WTC11 (cell line): ENCODE measurements at regions not wholly inside any gene's neighbourhood (a gene's known extent, or its start where the extent isn't known, plus 50 kb on each side); places are given as distances from the start of the nearest gene placed in this dataset.

Source experiments
- ATAC-seq: fragments of 200-7000 bp; cut with Tn5 transposase; 2 replicates; pipeline ENCODE4 v1.10.0; 2021; ENCODE audit warnings: mild to moderate bottlenecking, moderate library complexity
- CTCF ChIA-PET: fragments of 300-600 bp; sonication (Branson Sonifier 250); formaldehyde crosslinking; loops from one replicate; lab custom pipeline; 2021; ENCODE audit warnings: antibody characterized with exemption; lab: Charles Lee
- POLR2A ChIA-PET: fragments of 350-600 bp; sonication (Branson Sonifier 250); formaldehyde crosslinking; loops from one replicate; lab custom pipeline; 2021; ENCODE audit warnings: antibody characterized with exemption; lab: Charles Lee
- DNase-seq: peaks from one replicate; pipeline ENCODE4 v3.0.0; 2021; ENCODE audit warnings: low spot score
- H3K27ac Mint-ChIP-seq: 2 replicates; pipeline ENCODE4 v1.8.0; 2021; ENCODE audit warnings: mixed read lengths
- H3K27me3 Mint-ChIP-seq: 2 replicates; pipeline ENCODE4 v1.8.0; 2021; ENCODE audit warnings: low read depth, mild to moderate bottlenecking, moderate library complexity, mixed read lengths
- H3K36me3 Mint-ChIP-seq: 2 replicates; pipeline ENCODE4 v1.8.0; 2021; ENCODE audit warnings: mixed read lengths
- H3K4me1 Mint-ChIP-seq: 2 replicates; pipeline ENCODE4 v1.8.0; 2022; ENCODE audit warnings: mixed read lengths
- H3K4me3 Mint-ChIP-seq: 2 replicates; pipeline ENCODE4 v1.8.0; 2021; ENCODE audit warnings: mild to moderate bottlenecking, moderate library complexity, mixed read lengths
- H3K9me3 Mint-ChIP-seq: 2 replicates; pipeline ENCODE4 v1.8.0; 2021; ENCODE audit warnings: mixed read lengths
- ATF2 ChIP-seq: sonication (generic); formaldehyde crosslinking; IDR thresholded peaks from 2 replicates; pipeline ENCODE4 v1.8.1; 2022; ENCODE audit warnings: low read depth, missing genetic modification reagents, borderline replicate concordance
- E2F4 ChIP-seq: sonication (generic); formaldehyde crosslinking; IDR thresholded peaks from 2 replicates; pipeline ENCODE4 v1.8.1; 2022; ENCODE audit warnings: low read depth, mild to moderate bottlenecking, moderate library complexity, missing genetic modification reagents, borderline replicate concordance
- E2F5 ChIP-seq: sonication (generic); formaldehyde crosslinking; IDR thresholded peaks from 2 replicates; pipeline ENCODE4 v1.8.1; 2022; ENCODE audit warnings: mild to moderate bottlenecking, moderate library complexity, missing genetic modification reagents
- FOXJ3 ChIP-seq: sonication (generic); formaldehyde crosslinking; IDR thresholded peaks from 2 replicates; pipeline ENCODE4 v1.9.0; 2021; ENCODE audit warnings: missing genetic modification reagents, mild to moderate bottlenecking, borderline replicate concordance
- JAZF1 ChIP-seq: fragments of 250-450 bp; sonication (Bioruptor Pico); IDR thresholded peaks from 2 replicates; pipeline ENCODE4 v1.9.0; 2021; ENCODE audit warnings: moderate library complexity, mild to moderate bottlenecking, inconsistent platforms
- KAT7 ChIP-seq: sonication (generic); formaldehyde crosslinking; IDR thresholded peaks from 2 replicates; pipeline ENCODE4 v1.8.1; 2023; ENCODE audit warnings: missing genetic modification reagents, mild to moderate bottlenecking, borderline replicate concordance
- MXD4 ChIP-seq: fragments of 250-450 bp; sonication (Bioruptor Pico); IDR thresholded peaks from 2 replicates; pipeline ENCODE4 v1.8.0; 2021; ENCODE audit warnings: mild to moderate bottlenecking, moderate library complexity, borderline replicate concordance
- NFE2L1 ChIP-seq: sonication (generic); formaldehyde crosslinking; IDR thresholded peaks from 2 replicates; pipeline ENCODE4 v1.8.1; 2023; ENCODE audit warnings: missing genetic modification reagents
- NFYB ChIP-seq: sonication (generic); formaldehyde crosslinking; conservative IDR thresholded peaks from 2 replicates; pipeline ENCODE4 v1.8.0; 2022; ENCODE audit warnings: low read depth, missing genetic modification reagents
- NR3C1 ChIP-seq: sonication (generic); formaldehyde crosslinking; conservative IDR thresholded peaks from 2 replicates; pipeline ENCODE4 v1.8.1; 2023; ENCODE audit warnings: low read depth, mild to moderate bottlenecking, missing genetic modification reagents
- RELA ChIP-seq: sonication (generic); formaldehyde crosslinking; IDR thresholded peaks from 2 replicates; pipeline ENCODE4 v1.8.1; 2022; ENCODE audit warnings: missing genetic modification reagents, mild to moderate bottlenecking, borderline replicate concordance
- TCF7 ChIP-seq: sonication (generic); formaldehyde crosslinking; IDR thresholded peaks from 2 replicates; pipeline ENCODE4 v1.8.0; 2022; ENCODE audit warnings: mild to moderate bottlenecking, low read depth, missing genetic modification reagents, moderate library complexity
- ZBTB21 ChIP-seq: sonication (generic); formaldehyde crosslinking; IDR thresholded peaks from 2 replicates; pipeline ENCODE4 v1.8.1; 2023; ENCODE audit warnings: mild to moderate bottlenecking, missing genetic modification reagents, borderline replicate concordance
- ZNF219 ChIP-seq: sonication (generic); formaldehyde crosslinking; IDR thresholded peaks from 2 replicates; pipeline ENCODE4 v1.8.0; 2023; ENCODE audit warnings: missing genetic modification reagents, mild to moderate bottlenecking, borderline replicate concordance
- ZNF317 ChIP-seq: sonication (generic); formaldehyde crosslinking; IDR thresholded peaks from 2 replicates; pipeline ENCODE4 v1.8.1; 2023; ENCODE audit warnings: low read depth, mild to moderate bottlenecking, moderate library complexity, missing genetic modification reagents, borderline replicate concordance
- ZNF425 ChIP-seq: fragments of 250-450 bp; sonication (Bioruptor Pico); conservative IDR thresholded peaks from 2 replicates; pipeline ENCODE4 v1.9.0; 2021; ENCODE audit warnings: mild to moderate bottlenecking
- TF ChIP-seq, protein P1 (sequence below): sonication (generic); formaldehyde crosslinking; IDR thresholded peaks from 2 replicates; pipeline ENCODE4 v1.8.0; 2023; ENCODE audit warnings: missing genetic modification reagents
- TF ChIP-seq, protein P2 (sequence below): sonication (generic); formaldehyde crosslinking; IDR thresholded peaks from 2 replicates; pipeline ENCODE4 v1.8.0; 2022; ENCODE audit warnings: mild to moderate bottlenecking, missing genetic modification reagents
- TF ChIP-seq, protein P3 (sequence below): sonication (generic); formaldehyde crosslinking; IDR thresholded peaks from 2 replicates; pipeline ENCODE4 v1.8.0; 2023; ENCODE audit warnings: mild to moderate bottlenecking, missing genetic modification reagents
- TF ChIP-seq, protein P4 (sequence below): fragments of 200-600 bp; IDR thresholded peaks from 2 replicates; pipeline ENCODE4 v1.8.0; 2022; ENCODE audit warnings: antibody characterized with exemption

- H3K36me3 Mint-ChIP-seq = no peaks in the 10 kb centered on the region
- no peaks in the 10 kb centered on the region for H3K27me3 Mint-ChIP-seq
- POLR2A ChIA-PET = no interaction called here
- H3K4me1 Mint-ChIP-seq = peaks cover 21% of the 10 kb centered on the region
- no peak overlapping the region for H3K4me3 Mint-ChIP-seq
- no peak for TF ChIP-seq NR3C1 (CRISPR knock-in tag)
- TF ChIP-seq ATF2 (CRISPR knock-in tag) = no peak
- TF ChIP-seq MXD4 (CRISPR knock-in tag) = no peak
- TF ChIP-seq ZNF219 (CRISPR knock-in tag) = no peak
- TF ChIP-seq KAT7 (CRISPR knock-in tag) = no peak
- TF ChIP-seq JAZF1 (CRISPR knock-in tag) = no peak
- no peak for TF ChIP-seq NFYB
- TF ChIP-seq RELA (CRISPR knock-in tag) = no peak
- TF ChIP-seq FOXJ3 (CRISPR knock-in tag) = no peak
- TF ChIP-seq ZNF317 (CRISPR knock-in tag) = no peak
- TF ChIP-seq TCF7 (CRISPR knock-in tag) = no peak
- TF ChIP-seq ZBTB21 (CRISPR knock-in tag) = no peak
- TF ChIP-seq, protein P1, sequence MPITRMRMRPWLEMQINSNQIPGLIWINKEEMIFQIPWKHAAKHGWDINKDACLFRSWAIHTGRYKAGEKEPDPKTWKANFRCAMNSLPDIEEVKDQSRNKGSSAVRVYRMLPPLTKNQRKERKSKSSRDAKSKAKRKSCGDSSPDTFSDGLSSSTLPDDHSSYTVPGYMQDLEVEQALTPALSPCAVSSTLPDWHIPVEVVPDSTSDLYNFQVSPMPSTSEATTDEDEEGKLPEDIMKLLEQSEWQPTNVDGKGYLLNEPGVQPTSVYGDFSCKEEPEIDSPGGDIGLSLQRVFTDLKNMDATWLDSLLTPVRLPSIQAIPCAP (CRISPR knock-in tag) = no peak
- no peak for TF ChIP-seq E2F5 (CRISPR knock-in tag)
- TF ChIP-seq, protein P2, sequence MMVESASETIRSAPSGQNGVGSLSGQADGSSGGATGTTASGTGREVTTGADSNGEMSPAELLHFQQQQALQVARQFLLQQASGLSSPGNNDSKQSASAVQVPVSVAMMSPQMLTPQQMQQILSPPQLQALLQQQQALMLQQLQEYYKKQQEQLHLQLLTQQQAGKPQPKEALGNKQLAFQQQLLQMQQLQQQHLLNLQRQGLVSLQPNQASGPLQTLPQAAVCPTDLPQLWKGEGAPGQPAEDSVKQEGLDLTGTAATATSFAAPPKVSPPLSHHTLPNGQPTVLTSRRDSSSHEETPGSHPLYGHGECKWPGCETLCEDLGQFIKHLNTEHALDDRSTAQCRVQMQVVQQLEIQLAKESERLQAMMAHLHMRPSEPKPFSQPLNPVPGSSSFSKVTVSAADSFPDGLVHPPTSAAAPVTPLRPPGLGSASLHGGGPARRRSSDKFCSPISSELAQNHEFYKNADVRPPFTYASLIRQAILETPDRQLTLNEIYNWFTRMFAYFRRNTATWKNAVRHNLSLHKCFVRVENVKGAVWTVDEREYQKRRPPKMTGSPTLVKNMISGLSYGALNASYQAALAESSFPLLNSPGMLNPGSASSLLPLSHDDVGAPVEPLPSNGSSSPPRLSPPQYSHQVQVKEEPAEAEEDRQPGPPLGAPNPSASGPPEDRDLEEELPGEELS (CRISPR knock-in tag) = no peak
- no peak overlapping the region for H3K27ac Mint-ChIP-seq
- H3K9me3 Mint-ChIP-seq = no peaks in the 10 kb centered on the region
- no peak for DNase-seq
- CTCF ChIA-PET = interaction anchor here (0.5 to 2.8 kb wide), 4 partner anchors 19 to 53 kb away, joined by 3 to 11 read pairs (median 6); no protein-coding TSS in a partner anchor
- ATAC-seq = no peak
Observed at GRCh38 chr1:93013145-93014065, 52.1 kb upstream of the DIPK1A start.

DNA sequence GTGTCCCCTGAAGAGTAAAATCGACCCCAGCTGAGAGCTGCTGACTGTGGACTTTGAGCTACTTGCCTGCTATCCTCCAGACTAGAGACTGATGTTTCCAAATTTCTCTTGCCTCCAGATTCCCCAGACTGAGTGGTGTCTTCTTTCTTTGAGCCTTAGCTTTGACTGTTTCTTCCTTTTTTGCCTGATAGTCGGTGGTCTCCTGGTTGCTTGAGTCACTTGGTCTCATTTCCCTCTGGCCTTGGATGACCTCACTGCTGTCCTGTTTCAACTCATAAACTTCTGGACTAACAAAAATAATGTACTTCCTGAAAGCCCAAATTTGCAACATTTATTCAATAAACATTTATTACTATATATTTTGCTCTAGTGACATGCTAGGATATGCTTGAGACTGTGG, 52.9 kb upstream of the DIPK1A start:
- no peaks in the 10 kb centered on the region for H3K27me3 Mint-ChIP-seq
- H3K9me3 Mint-ChIP-seq = no peaks in the 10 kb centered on the region
- ChIA-PET POLR2A (no interaction called here), CTCF (interaction anchor here (0.5 to 2.8 kb wide), 4 partner anchors 20 to 54 kb away, joined by 3 to 11 read pairs (median 6); no protein-coding TSS in a partner anchor)
- ATAC-seq = no peak
- no peak overlapping the region for H3K4me3 Mint-ChIP-seq
- peaks cover 17% of the 10 kb centered on the region for H3K4me1 Mint-ChIP-seq
- no peak for DNase-seq
- no peak overlapping the region for H3K27ac Mint-ChIP-seq
- H3K36me3 Mint-ChIP-seq = no peaks in the 10 kb centered on the region
- TF ChIP-seq, protein P3, sequence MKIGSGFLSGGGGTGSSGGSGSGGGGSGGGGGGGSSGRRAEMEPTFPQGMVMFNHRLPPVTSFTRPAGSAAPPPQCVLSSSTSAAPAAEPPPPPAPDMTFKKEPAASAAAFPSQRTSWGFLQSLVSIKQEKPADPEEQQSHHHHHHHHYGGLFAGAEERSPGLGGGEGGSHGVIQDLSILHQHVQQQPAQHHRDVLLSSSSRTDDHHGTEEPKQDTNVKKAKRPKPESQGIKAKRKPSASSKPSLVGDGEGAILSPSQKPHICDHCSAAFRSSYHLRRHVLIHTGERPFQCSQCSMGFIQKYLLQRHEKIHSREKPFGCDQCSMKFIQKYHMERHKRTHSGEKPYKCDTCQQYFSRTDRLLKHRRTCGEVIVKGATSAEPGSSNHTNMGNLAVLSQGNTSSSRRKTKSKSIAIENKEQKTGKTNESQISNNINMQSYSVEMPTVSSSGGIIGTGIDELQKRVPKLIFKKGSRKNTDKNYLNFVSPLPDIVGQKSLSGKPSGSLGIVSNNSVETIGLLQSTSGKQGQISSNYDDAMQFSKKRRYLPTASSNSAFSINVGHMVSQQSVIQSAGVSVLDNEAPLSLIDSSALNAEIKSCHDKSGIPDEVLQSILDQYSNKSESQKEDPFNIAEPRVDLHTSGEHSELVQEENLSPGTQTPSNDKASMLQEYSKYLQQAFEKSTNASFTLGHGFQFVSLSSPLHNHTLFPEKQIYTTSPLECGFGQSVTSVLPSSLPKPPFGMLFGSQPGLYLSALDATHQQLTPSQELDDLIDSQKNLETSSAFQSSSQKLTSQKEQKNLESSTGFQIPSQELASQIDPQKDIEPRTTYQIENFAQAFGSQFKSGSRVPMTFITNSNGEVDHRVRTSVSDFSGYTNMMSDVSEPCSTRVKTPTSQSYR (CRISPR knock-in tag) = no peak
- TF ChIP-seq NFE2L1 (CRISPR knock-in tag) (no peak), ZNF425 (CRISPR knock-in tag) (no peak), E2F4 (CRISPR knock-in tag) (no peak)
- TF ChIP-seq, protein P4, sequence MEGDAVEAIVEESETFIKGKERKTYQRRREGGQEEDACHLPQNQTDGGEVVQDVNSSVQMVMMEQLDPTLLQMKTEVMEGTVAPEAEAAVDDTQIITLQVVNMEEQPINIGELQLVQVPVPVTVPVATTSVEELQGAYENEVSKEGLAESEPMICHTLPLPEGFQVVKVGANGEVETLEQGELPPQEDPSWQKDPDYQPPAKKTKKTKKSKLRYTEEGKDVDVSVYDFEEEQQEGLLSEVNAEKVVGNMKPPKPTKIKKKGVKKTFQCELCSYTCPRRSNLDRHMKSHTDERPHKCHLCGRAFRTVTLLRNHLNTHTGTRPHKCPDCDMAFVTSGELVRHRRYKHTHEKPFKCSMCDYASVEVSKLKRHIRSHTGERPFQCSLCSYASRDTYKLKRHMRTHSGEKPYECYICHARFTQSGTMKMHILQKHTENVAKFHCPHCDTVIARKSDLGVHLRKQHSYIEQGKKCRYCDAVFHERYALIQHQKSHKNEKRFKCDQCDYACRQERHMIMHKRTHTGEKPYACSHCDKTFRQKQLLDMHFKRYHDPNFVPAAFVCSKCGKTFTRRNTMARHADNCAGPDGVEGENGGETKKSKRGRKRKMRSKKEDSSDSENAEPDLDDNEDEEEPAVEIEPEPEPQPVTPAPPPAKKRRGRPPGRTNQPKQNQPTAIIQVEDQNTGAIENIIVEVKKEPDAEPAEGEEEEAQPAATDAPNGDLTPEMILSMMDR = no peak
